NCI-H2029 (cell line): ENCODE measurements at regions not wholly inside any gene's neighbourhood (a gene's known extent, or its start where the extent isn't known, plus 50 kb on each side); places are given as distances from the start of the nearest gene placed in this dataset.

Experiments
- DNase-seq: peaks from one replicate; lab custom pipeline; 2025; lab: John Stamatoyannopoulos, UW

- no peak for DNase-seq
These were observed 141.2 kb downstream of the URI1 start for GRCh38 chr19:30083125-30083681.

GRCh38 chr19:30083701-30084156 lies 141.7 kb downstream of the URI1 start:
- DNase-seq: no peak

GRCh38 chr19:30084390-30084819 lies 142.4 kb downstream of the URI1 start:
- DNase-seq: no peak

- no peak for DNase-seq
These were observed 143.4 kb downstream of the URI1 start for GRCh38 chr19:30085394-30085793.

- DNase-seq: no peak
These were observed 144.2 kb downstream of the URI1 start for GRCh38 chr19:30086220-30086619.

GRCh38 chr19:30086916-30087315 lies 144.9 kb downstream of the URI1 start:
- no peak for DNase-seq

- no peak for DNase-seq
These were observed 145.5 kb downstream of the URI1 start for GRCh38 chr19:30087381-30088138.

GRCh38 chr19:30088567-30088966 lies 146.5 kb downstream of the URI1 start:
- DNase-seq: no peak

- DNase-seq: no peak
These were observed 147.1 kb downstream of the URI1 start for GRCh38 chr19:30089086-30089665.

- DNase-seq: no peak
These were observed 148.4 kb downstream of the URI1 start for GRCh38 chr19:30090476-30090875.

GRCh38 chr19:30090963-30091362 lies 148.9 kb downstream of the URI1 start:
- no peak for DNase-seq

- DNase-seq: no peak
These were observed 149.4 kb downstream of the URI1 start for GRCh38 chr19:30091456-30091855.

GRCh38 chr19:30091856-30092255 lies 149.8 kb downstream of the URI1 start:
- DNase-seq: no peak

- DNase-seq: no peak
These were observed 150.9 kb downstream of the URI1 start for GRCh38 chr19:30092721-30093569.

- no peak for DNase-seq
These were observed 152.1 kb downstream of the URI1 start for GRCh38 chr19:30093966-30094755.

- DNase-seq: no peak
These were observed 152.7 kb downstream of the URI1 start for GRCh38 chr19:30094756-30095140.

GRCh38 chr19:30095171-30095570 lies 153.1 kb downstream of the URI1 start:
- no peak for DNase-seq

- no peak for DNase-seq
These were observed 154.7 kb downstream of the URI1 start for GRCh38 chr19:30096596-30097370.

GRCh38 chr19:30097746-30098280 lies 155.8 kb downstream of the URI1 start:
- no peak for DNase-seq

- no peak for DNase-seq
These were observed 160.2 kb downstream of the URI1 start for GRCh38 chr19:30102239-30102638.

- DNase-seq: no peak
These were observed 160.6 kb downstream of the URI1 start for GRCh38 chr19:30102666-30103065.
